ENCODE measurements at regions not wholly inside any gene's neighbourhood (a gene's known extent, or its start where the extent isn't known, plus 50 kb on each side); places are given as distances from the start of the nearest gene placed in this dataset.

- H3K36me3 Mint-ChIP-seq (ENCODE audit: unreplicated experiment) = no peaks in the 10 kb centered on the region
- DNase-seq (ENCODE audit: extremely low spot score, unreplicated experiment) = no peak
- TF ChIP-seq CTCF (IDR thresholded peaks at IDR 0.05) = no peak
- H3K4me3 Mint-ChIP-seq (ENCODE audit: unreplicated experiment) = no peak overlapping the region
- no peaks in the 10 kb centered on the region for H3K27me3 Mint-ChIP-seq (ENCODE audit: unreplicated experiment)
- H3K27ac Mint-ChIP-seq (ENCODE audit: unreplicated experiment) = no peak overlapping the region
- no peaks in the 10 kb centered on the region for H3K9me3 Mint-ChIP-seq (ENCODE audit: unreplicated experiment)
- peaks cover 26% of the 10 kb centered on the region for H3K4me1 Mint-ChIP-seq (ENCODE audit: unreplicated experiment)
These were observed 126.8 kb upstream of the RASGRP1 start for GRCh38 chr15:38691377-38691776.

- peaks cover 24% of the 10 kb centered on the region for H3K4me1 Mint-ChIP-seq (ENCODE audit: unreplicated experiment)
- no peaks in the 10 kb centered on the region for H3K36me3 Mint-ChIP-seq (ENCODE audit: unreplicated experiment)
- H3K9me3 Mint-ChIP-seq (ENCODE audit: unreplicated experiment) = no peaks in the 10 kb centered on the region
- DNase-seq (ENCODE audit: extremely low spot score, unreplicated experiment) = no peak
- no peak for TF ChIP-seq CTCF (IDR thresholded peaks at IDR 0.05)
- H3K27me3 Mint-ChIP-seq (ENCODE audit: unreplicated experiment) = no peaks in the 10 kb centered on the region
- H3K27ac Mint-ChIP-seq (ENCODE audit: unreplicated experiment) = peak overlapping the region; percentile 59
- H3K4me3 Mint-ChIP-seq (ENCODE audit: unreplicated experiment) = no peak overlapping the region
These were observed 127.6 kb upstream of the RASGRP1 start for GRCh38 chr15:38691965-38692788.

- H3K36me3 Mint-ChIP-seq (ENCODE audit: unreplicated experiment) = no peaks in the 10 kb centered on the region
- no peak overlapping the region for H3K27ac Mint-ChIP-seq (ENCODE audit: unreplicated experiment)
- H3K9me3 Mint-ChIP-seq (ENCODE audit: unreplicated experiment) = no peaks in the 10 kb centered on the region
- H3K4me3 Mint-ChIP-seq (ENCODE audit: unreplicated experiment) = no peak overlapping the region
- H3K4me1 Mint-ChIP-seq (ENCODE audit: unreplicated experiment) = peaks cover 18% of the 10 kb centered on the region
- H3K27me3 Mint-ChIP-seq (ENCODE audit: unreplicated experiment) = no peaks in the 10 kb centered on the region
- TF ChIP-seq CTCF (IDR thresholded peaks at IDR 0.05) = no peak
- DNase-seq (ENCODE audit: extremely low spot score, unreplicated experiment) = no peak
These were observed 128.1 kb upstream of the RASGRP1 start for GRCh38 chr15:38692789-38693062.

- DNase-seq (ENCODE audit: extremely low spot score, unreplicated experiment) = no peak
- no peaks in the 10 kb centered on the region for H3K27me3 Mint-ChIP-seq (ENCODE audit: unreplicated experiment)
- H3K9me3 Mint-ChIP-seq (ENCODE audit: unreplicated experiment) = no peaks in the 10 kb centered on the region
- H3K4me3 Mint-ChIP-seq (ENCODE audit: unreplicated experiment) = no peak overlapping the region
- H3K27ac Mint-ChIP-seq (ENCODE audit: unreplicated experiment) = no peak overlapping the region
- TF ChIP-seq CTCF (IDR thresholded peaks at IDR 0.05) = no peak
- H3K4me1 Mint-ChIP-seq (ENCODE audit: unreplicated experiment) = peaks cover 15% of the 10 kb centered on the region
- no peaks in the 10 kb centered on the region for H3K36me3 Mint-ChIP-seq (ENCODE audit: unreplicated experiment)
These were observed 130.9 kb upstream of the RASGRP1 start for GRCh38 chr15:38695249-38696108.

- Mint-ChIP-seq H3K36me3 (ENCODE audit: unreplicated experiment) (no peaks in the 10 kb centered on the region), H3K4me1 (ENCODE audit: unreplicated experiment) (peaks cover 15% of the 10 kb centered on the region), H3K9me3 (ENCODE audit: unreplicated experiment) (no peaks in the 10 kb centered on the region), H3K27me3 (ENCODE audit: unreplicated experiment) (no peaks in the 10 kb centered on the region), H3K4me3 (ENCODE audit: unreplicated experiment) (no peak overlapping the region), H3K27ac (ENCODE audit: unreplicated experiment) (no peak overlapping the region)
- TF ChIP-seq CTCF (IDR thresholded peaks at IDR 0.05) = no peak
- DNase-seq (ENCODE audit: extremely low spot score, unreplicated experiment) = no peak
These were observed 131.6 kb upstream of the RASGRP1 start for GRCh38 chr15:38696109-38696727.

Measured in osteocyte (in vitro differentiated cells).